K562 (cell line): ENCODE measurements at regions not wholly inside any gene's neighbourhood (a gene's known extent, or its start where the extent isn't known, plus 50 kb on each side); places are given as distances from the start of the nearest gene placed in this dataset.

ENCODE experiments used
- FOXA1 ChIP-seq: fragments of 450-650 bp; IDR thresholded peaks from 2 replicates; pipeline ENCODE4 v1.6.1; 2016; ENCODE audit warnings: mild to moderate bottlenecking, borderline replicate concordance
- HCFC1 ChIP-seq: IDR thresholded peaks from 2 replicates; pipeline ENCODE4 v1.6.1; 2012; ENCODE audit warnings: low read depth, low read length, improper control_type of control experiment
- HDAC1 ChIP-seq, 2 experiments: fragments of 450-650 bp; IDR thresholded peaks; 2 replicates each; pipeline ENCODE4 v1.6.1; 2016 to 2017; ENCODE audit warnings: inconsistent platforms in 1 of 2, mild to moderate bottlenecking in 1 of 2, moderate library complexity in 1 of 2
- ZKSCAN3 ChIP-seq: fragments of 250-450 bp; sonication (Bioruptor Pico); IDR thresholded peaks from 2 replicates; pipeline ENCODE4 v1.4.0; 2020
- TF ChIP-seq, protein P1 (sequence below): IDR thresholded peaks from 3 replicates; pipeline ENCODE4 v1.6.1; 2011; ENCODE audit warnings: borderline replicate concordance, mild to moderate bottlenecking; ENCODE audit not compliant: insufficient read length, insufficient read depth
- TF ChIP-seq, protein P2 (sequence below): fragments of 450-650 bp; IDR thresholded peaks from 2 replicates; pipeline ENCODE4 v1.7.0; 2016; ENCODE audit warnings: borderline replicate concordance
- TF ChIP-seq, protein P3 (sequence below): fragments of 450-650 bp; IDR thresholded peaks from 2 replicates; pipeline ENCODE4 v1.6.1; 2016; ENCODE audit warnings: low read depth, mild to moderate bottlenecking, moderate library complexity
- TF ChIP-seq, protein P4 (sequence below): sonication (generic); formaldehyde crosslinking; IDR thresholded peaks from 2 replicates; pipeline ENCODE4 v1.8.1; 2023; ENCODE audit warnings: mild to moderate bottlenecking, missing genetic modification reagents
- TF ChIP-seq, protein P5 (sequence below), 3 experiments: fragments of 200-800 bp in 1 of 3; sonication (Bioruptor generic) in 1 of 3; sonication (generic) in 1 of 3; formaldehyde crosslinking in 1 of 3; IDR thresholded peaks; 2 replicates each; pipeline versions ENCODE4 v1.6.1 to v1.8.0; 2016 to 2022; ENCODE audit warnings: mild to moderate bottlenecking in 2 of 3, missing compliant biosample characterization in 2 of 3, missing genetic modification characterization in 2 of 3, missing genetic modification reagents in 1 of 3

DNA sequence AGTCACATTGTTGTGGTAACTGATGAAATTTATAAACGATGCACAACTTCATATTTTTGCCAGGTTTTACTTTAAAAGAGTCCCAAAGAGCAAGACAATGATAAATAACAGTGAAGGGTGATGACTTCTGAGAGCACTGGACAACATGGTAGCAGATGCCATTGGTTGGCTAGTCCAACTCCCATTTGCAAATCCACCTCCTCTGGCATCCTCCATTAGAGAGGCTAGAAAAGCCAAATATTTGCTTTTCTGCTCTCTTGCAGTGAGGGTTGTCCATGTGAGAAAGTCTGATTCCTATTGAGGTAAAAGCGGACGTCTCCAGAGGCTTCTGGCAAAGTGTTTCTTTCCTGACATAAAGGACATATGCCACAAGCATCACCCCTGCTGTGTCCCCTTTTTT is 89.6 kb upstream of the BMP4 start (continued):
- TF ChIP-seq ZKSCAN3 (CRISPR knock-in tag) (no peak), FOXA1 (no peak), HCFC1 (no peak), HDAC1 (IDR thresholded peaks at IDR 0.05) (no peak)
- TF ChIP-seq, protein P1, sequence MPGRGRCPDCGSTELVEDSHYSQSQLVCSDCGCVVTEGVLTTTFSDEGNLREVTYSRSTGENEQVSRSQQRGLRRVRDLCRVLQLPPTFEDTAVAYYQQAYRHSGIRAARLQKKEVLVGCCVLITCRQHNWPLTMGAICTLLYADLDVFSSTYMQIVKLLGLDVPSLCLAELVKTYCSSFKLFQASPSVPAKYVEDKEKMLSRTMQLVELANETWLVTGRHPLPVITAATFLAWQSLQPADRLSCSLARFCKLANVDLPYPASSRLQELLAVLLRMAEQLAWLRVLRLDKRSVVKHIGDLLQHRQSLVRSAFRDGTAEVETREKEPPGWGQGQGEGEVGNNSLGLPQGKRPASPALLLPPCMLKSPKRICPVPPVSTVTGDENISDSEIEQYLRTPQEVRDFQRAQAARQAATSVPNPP, result no peak
- TF ChIP-seq, protein P2, sequence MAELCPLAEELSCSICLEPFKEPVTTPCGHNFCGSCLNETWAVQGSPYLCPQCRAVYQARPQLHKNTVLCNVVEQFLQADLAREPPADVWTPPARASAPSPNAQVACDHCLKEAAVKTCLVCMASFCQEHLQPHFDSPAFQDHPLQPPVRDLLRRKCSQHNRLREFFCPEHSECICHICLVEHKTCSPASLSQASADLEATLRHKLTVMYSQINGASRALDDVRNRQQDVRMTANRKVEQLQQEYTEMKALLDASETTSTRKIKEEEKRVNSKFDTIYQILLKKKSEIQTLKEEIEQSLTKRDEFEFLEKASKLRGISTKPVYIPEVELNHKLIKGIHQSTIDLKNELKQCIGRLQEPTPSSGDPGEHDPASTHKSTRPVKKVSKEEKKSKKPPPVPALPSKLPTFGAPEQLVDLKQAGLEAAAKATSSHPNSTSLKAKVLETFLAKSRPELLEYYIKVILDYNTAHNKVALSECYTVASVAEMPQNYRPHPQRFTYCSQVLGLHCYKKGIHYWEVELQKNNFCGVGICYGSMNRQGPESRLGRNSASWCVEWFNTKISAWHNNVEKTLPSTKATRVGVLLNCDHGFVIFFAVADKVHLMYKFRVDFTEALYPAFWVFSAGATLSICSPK, result no peak
- TF ChIP-seq, protein P3, sequence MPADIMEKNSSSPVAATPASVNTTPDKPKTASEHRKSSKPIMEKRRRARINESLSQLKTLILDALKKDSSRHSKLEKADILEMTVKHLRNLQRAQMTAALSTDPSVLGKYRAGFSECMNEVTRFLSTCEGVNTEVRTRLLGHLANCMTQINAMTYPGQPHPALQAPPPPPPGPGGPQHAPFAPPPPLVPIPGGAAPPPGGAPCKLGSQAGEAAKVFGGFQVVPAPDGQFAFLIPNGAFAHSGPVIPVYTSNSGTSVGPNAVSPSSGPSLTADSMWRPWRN, result no peak
- TF ChIP-seq, protein P4, sequence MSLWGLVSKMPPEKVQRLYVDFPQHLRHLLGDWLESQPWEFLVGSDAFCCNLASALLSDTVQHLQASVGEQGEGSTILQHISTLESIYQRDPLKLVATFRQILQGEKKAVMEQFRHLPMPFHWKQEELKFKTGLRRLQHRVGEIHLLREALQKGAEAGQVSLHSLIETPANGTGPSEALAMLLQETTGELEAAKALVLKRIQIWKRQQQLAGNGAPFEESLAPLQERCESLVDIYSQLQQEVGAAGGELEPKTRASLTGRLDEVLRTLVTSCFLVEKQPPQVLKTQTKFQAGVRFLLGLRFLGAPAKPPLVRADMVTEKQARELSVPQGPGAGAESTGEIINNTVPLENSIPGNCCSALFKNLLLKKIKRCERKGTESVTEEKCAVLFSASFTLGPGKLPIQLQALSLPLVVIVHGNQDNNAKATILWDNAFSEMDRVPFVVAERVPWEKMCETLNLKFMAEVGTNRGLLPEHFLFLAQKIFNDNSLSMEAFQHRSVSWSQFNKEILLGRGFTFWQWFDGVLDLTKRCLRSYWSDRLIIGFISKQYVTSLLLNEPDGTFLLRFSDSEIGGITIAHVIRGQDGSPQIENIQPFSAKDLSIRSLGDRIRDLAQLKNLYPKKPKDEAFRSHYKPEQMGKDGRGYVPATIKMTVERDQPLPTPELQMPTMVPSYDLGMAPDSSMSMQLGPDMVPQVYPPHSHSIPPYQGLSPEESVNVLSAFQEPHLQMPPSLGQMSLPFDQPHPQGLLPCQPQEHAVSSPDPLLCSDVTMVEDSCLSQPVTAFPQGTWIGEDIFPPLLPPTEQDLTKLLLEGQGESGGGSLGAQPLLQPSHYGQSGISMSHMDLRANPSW (CRISPR knock-in tag), result no peak
- TF ChIP-seq, protein P5, sequence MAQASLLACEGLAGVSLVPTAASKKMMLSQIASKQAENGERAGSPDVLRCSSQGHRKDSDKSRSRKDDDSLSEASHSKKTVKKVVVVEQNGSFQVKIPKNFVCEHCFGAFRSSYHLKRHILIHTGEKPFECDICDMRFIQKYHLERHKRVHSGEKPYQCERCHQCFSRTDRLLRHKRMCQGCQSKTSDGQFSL (CRISPR knock-in tag; IDR thresholded peaks at IDR 0.05), result no peak
- TF ChIP-seq, protein P5 (tag; IDR thresholded peaks at IDR 0.05), result no peak
